Ammon's horn (tissue), 1 donor: ENCODE measurements at regions not wholly inside any gene's neighbourhood (a gene's known extent, or its start where the extent isn't known, plus 50 kb on each side); places are given as distances from the start of the nearest gene placed in this dataset.

Source experiments
- DNase-seq: peaks from one replicate; pipeline ENCODE4 v3.0.0-alpha.2; 2016; ENCODE audit warnings: low spot score

DNA sequence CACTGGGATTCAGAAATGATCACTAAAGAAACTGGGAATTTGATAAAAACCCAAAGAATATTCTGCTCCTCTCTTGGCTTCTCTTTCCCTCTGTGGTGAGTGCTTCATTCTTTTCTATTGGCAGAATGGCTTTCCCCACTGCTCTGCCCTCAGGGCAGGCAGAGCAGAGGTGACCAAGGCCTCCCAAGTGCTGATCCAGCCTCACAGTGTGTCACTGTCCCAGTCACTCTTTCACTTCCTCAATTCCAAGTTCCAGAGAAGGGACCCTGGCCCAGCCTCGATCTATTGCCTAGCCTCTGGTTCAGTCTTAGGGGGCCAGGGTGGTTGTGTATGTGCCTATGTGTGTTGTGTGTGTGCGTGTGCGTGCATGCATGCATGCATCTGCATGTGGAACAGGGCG is 180.6 kb upstream of the TMTC4 start:
- no peak for DNase-seq

DNA sequence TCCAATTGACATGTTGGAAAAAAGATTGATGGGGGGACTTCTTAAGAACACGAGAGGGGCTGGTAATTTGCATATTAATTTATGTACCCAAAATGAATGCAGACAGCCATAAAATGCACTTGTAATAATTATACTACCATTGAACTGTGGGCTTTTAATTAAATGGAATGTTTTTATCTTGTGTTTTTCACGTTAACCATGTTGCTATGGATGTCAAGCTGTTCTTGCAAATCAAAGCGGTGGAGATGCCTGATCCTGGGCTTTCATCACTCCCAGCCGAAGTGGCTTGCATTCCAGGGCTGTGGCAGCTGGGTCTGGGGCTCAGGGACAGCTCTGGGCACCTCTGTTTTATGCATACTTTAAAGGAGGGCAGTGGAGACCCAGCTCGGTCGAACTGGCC is 179.4 kb upstream of the TMTC4 start:
- DNase-seq, result peak; percentile 27

DNA sequence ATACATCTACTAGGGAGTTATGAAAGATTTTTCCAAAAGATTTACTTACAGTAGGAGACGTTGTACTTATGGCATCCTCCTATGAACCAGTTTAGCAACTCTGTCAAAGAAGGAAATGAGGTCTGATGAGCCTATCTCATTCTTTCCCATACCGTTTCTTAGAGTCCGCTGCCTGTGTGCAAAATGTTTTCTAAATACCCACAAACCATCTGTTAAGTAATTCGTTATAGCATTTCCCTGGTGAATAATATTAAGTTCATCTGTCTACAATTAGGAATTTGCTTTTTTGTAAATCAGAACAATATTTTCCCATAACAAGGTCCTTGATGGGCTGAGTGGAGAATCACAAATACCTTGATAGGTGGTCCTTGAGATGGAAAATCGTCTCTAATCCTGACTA is 178.8 kb upstream of the TMTC4 start:
- DNase-seq, result no peak

DNA sequence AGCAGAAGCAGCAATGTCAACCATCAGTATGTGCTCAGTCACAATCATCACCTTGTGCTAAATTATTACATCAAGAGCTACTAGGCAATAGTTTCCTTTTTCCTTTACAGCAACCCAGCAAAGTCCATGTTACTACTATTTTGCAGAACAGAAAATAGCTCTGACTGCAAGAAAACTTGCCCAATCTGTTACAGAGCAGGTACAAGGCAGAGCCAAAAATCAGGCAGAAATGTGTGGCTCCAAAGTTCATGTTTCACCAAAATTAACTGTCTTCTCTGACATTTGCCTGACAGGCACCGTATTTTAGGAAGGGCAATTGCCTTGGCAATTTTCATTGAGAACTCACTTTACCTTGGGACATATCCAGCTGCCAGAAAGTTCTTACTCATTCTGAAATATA is 177.6 kb upstream of the TMTC4 start:
- DNase-seq, result no peak

DNA sequence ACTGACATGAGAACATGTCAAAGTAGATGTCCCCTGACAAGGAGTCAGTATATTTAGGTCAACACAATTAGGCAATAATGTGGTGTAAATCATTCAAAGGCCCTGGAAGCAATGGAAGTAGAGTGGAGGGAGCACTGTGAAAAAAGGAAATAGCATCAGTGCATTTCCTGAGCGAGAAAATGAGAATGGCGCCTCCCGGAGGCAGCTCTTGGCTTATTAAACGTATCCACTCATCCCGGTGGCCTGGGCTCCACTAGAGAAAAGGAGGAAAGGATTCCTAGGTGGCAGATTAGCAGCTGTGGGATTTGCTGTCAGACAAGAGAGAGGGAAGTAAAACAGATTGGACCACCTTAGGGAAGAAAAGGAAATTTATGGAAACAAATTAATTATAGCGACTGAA is 173.7 kb upstream of the TMTC4 start:
- DNase-seq, result no peak

DNA sequence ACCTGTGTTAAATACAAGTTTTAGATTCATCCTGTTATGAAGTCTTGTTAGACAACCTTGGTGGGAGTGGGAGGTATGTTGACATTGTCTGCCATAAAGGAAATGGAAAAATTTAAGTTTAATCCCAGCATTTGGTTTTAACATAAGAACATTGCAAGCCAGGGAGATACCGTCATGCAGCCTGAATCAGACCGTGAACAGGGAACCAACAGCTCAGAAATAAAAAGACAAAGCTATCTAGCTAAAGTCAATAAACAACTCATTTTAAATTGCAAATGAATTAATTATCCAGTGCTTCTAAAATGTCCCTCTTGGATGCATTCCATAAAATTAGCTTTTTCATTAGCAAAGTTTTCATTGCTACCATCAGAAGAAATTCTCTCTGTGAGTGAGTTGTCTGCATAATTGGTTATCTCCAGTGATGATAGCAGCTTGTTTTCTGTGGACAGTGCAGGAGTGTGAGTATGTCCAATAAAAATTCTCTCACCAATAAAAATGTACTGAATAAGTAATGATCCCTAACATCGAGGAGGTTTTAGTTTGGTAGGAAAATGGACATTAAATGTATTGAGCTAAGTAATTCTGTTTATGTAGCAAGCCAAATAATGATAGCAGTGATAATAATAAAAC is 170.6 kb upstream of the TMTC4 start:
- no peak for DNase-seq

DNA sequence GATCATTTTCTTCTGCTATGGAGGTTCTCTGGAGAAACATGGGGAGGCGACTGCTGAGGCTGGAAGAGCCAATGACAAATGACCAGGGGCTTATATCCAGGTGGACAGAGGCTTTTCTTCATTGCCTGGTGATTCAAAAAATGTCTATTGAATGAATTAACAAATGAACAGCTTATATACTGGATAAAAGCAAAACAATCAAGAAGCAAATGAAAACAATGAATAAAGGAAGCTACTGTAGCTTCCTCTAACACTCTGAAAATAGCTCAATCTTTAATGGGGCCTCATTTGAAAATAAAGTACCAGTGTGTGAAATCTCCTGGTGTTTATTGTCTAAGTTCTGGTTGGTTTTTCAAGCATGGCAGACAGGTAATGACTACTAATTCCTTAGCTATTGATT is 167.5 kb upstream of the TMTC4 start:
- no peak for DNase-seq

DNA sequence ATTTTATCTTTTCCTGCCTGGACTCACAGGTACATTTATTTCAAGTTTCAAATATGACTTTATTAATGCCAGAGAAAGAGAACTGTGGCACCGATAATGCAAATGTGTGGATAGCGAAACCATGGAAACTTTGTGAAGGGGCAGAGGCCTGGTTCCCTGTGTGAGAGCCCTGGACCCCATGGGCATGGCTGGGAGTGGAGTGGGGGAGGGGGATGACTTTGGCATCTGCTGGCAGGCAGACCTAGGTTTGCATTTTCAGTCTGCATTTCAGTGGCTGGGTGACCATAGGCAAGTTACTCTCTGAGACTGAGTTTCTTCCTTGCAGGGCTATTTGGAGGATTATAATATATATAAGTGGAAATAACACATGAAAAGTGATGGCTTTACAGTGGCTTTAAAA is 163.8 kb upstream of the TMTC4 start:
- DNase-seq, result no peak

DNA sequence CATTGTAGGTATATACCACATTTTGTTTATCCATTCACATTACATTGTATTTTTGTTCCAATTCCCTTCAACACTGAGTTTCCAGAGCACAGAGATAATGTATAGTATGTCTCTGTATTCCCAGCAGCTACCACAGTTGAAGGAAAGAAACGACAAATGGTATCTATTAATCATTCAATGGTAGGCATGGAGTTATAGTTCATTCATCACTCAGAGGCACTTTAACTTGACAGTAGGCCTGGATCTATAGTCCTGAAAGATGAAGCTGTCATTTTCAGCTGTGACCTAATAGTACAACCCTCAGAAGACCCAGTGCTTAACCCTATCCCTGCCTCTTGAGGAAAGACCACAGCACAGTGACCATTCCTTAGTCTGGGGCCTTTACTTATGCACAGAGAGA is 163.0 kb upstream of the TMTC4 start:
- DNase-seq, result no peak

DNA sequence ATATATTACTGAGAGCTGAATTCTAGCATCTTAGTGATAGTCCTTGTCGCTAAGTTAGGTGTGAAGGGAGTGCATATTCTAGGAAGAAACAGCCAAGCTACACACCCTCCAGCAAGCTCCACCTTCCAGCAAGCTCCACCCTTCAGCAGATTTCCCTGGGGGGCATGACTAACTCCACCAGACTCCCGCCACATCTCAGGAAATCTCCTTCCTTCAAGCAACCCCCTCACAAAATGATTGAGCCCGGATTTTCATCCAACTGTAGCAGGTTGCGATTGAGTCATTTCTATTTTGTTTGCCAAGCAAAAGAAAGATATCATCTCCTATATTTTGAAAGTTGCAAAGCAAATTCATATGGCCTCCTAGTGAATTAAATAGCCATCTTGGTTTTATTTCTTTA is 162.1 kb upstream of the TMTC4 start:
- peak; percentile 14 for DNase-seq

DNA sequence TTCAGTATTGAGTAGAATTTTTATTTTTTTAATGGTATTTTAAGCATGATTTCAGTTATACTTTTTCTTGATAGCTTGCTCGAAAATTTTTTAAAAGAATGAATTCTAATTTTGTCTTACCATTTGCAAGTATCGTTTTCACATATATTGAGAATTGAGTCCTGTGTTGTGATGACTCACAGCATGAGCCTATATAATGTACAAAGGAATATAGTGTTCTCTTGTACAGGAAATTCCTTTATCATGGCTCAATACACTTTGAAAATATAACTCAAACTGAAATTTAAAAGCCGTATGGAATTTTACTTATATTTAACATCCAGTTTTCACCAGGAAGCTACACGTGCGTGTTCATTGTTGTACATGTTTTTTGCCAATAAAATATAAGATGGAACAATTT is 161.1 kb upstream of the TMTC4 start:
- DNase-seq, result no peak

DNA sequence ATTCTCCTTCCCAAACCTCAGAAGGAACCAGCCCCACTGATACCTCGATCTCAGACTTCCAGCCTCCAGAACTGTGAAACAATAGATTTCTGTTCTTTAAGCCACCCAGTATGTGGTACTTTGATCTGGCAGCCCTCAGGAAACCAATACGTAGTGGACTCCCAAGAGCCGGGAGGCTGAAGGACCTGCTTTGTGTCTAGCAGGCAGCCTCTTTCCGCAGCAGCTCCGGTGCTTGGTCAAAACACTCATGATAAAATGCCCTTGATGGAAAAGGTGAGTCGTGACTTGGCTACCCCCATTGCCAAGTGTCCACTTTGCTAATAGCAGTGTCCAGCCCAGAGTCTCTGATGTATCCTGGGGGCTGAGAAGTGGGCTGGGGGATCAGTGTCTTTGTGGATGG is 158.8 kb upstream of the TMTC4 start:
- no peak for DNase-seq

DNA sequence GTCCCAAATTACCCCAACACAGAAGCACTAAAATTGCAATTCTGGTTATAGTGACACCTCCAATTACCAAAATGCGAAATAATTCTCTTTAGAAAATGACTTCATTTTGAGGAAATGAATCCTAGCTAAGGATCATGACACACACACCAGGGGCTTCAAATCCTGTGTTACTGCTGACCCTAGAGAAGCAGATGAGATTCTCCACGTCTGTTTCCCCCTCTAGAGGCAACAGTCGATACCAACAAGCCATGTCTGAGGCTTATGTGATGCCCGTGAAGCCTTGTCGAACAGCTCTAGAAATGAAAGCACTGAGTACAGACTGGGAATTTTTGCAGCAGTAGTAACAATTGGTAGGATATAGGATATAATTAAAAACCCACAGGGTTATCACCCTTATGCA is 153.6 kb upstream of the TMTC4 start:
- peak; percentile 37 for DNase-seq

DNA sequence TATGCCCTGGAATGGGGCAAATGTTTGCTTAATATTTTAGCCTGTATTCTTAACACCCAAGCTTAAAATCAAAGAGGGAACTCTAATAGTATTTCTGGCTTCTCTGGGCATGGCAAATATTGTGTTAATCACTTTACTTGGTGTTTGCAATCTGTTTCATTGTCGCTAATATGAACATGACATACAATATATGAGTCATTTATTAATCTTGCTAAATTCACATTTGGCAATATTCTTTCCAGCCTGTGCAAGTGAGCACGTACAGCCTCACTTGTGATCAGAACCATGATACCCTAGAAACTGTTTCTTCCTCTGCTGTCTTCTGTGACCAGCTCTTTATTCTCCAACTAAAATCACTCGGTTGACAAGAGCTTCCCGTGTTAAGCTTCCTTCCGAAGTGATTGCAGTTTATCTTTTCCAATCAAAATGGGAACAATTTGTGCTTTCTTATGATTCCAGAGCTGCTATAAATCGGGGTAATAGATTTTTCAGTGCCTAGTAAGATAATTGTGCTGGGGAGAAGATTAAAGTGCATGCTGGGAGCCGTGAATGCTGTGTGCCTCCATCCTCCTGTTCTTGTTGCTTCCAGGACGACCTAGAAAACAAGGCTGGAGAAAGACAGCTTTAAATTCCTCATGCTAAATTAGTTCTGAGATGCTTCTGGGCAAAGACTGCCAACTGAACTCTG is 153.0 kb upstream of the TMTC4 start:
- DNase-seq, result peak; percentile 26

DNA sequence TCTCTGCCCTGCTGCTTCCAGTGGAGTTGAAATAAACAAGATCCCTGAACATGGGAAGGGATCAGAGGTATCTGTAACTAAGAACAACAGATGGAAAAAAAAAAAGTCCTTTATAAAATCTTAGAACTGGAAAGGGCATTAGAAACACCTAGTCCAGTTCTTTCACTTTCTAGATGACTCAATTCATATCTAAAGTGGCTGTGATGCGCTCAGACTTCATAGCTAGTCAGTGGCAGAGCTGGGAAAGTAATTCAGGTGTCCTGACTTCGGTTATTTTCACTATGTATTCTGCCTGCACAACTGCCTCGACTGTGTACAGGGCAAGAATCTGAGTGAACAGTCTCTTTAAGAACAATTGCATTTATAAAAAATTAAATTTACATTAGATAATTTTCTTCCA is 151.8 kb upstream of the TMTC4 start:
- DNase-seq, result no peak

DNA sequence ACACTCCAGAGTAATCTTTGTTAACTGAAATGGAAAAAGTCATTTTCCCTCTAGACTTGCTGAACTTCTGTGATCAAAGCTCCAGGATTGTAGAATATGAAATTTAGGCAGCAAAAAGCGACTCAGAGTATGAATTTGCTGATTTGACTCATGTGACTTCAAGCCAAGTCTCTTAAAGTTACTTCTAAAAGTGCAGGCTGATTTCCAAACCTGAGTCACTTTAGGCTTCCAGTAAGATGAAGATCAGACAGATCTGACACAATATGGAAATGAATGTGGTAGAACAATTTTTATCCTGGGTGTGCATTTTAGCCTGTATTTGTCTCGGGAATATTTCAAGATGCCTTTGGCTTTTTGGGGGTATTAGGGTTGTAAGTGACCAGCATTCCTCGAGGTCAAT is 151.0 kb upstream of the TMTC4 start:
- DNase-seq, result no peak

DNA sequence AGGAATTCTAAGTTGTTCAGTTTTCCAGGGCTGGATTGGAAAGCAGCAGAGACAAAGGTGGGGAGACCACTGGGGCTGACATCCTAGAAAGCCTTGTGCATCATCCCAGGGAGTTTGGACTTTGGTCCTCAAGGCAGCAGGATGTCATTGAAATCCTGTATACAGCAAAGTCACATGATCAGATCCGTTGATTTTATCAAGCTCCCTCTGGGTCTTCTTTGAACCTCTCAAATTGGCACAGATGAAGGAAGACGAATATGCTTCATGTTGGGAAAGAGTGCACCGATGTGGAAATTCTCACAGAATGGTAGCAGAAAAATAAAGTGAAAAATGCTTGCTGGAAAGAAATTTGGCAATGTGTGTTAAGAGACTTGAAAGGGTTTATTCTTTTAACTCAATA is 149.8 kb upstream of the TMTC4 start:
- DNase-seq, result no peak

DNA sequence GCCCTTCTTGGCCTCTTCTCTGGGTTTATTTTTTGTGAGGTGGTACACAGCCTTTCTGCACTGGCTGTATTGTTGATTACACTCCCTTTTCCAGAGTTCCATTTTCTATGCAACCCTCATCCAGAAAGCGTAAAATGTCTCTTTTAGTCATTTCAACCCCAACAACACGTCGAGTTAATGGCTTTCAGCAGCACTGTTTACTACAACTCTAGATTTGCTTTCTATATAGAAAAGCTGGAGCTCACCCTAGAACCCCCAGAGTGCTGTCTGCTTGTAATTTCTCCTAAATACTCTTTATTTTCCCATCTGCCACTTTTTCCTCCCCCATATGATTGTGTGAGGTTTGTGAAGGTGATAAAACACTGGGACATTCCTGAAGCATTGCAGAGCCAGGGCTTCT is 148.9 kb upstream of the TMTC4 start:
- no peak for DNase-seq

DNA sequence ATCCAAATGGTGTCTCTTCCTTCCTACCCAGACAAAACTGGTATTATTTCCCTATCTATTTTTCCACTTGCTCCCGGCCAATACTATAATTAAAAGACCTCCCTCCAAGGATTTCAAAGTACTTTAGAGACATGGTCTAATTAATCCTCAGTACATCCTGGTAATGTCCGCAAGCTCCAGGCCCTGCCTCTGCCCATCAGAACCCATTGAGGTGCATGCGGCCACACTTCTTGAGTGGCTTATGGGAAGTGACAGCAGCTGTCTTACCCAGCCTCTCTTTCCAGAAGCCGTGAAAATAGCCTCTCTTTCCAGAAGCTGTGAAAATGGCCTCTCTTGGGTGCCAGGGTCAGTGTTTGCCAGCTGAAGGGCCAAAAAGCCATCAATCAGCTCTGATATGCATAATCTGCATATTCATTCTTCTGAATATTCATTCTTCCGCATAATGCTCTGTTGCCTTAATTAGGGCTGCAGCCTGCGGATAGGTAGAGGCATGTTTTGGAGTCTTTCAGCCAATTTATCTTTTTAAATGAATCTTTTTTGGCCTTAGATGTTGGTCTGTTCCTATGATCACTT is 148.4 kb upstream of the TMTC4 start:
- DNase-seq, result no peak

DNA sequence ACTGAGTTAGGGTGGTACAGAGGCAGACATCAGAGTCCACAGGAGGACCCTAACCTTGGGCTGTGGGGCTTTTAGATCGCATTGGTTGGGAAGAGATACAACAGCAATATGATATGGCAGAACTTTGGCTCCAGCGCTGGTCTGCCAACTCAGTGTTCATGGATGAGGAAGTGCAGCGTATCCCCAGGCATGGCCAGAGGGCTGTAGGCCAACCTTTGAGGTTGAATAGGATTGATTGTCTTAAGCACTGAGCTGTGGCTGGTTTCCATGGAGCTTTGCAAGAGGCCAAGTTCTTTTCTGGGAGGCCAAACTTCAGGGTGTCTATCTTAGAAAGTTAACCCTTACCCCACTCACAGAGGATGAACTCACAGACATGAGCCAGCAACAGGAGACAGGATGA is 144.1 kb upstream of the TMTC4 start:
- DNase-seq, result peak; percentile 74

DNA sequence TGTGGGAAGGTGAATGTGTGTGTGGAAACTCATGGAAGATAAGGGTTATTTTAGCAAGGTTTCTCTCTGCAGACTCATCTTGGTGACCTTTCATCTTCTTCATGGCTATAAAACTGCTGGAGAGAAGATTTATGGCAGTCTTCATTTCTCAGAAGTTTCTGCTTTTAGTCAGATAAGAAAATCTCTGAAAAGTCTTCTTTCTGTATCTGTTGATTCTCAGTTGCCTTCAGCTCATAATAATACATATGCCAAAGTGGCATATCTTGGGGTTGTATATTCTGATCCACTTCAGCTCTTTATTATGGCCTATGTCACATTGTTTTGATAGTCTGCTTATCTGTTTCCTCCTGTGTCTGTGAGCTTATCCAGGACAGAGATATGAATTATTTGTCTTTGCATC is 143.3 kb upstream of the TMTC4 start:
- DNase-seq, result no peak

DNA sequence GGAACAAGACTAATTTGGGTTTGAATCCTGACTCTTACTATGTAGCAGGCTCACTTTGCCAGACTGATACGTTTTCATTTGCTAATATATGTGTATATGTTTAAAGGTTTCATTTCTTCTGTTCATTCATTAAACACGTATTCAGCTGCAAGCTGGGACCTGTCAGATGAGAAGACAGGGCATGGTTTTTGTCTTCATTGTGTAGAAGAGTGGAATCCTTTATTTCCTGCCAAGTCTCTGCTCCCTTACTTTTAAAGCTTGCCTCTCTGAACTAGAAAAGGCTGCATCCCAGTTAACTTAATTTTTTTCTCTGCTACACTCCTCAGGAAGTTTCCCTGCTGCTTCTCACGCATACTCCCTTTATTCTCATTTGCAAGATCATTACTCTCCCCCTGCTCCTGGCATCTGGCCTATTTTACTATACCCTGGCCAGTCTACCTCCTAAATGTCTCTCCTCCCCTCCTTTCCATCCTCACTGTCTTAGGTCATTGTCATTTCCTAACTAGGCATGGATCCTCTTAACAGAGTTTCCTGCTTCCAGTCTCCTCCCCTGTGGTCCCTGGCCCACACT is 141.0 kb upstream of the TMTC4 start:
- no peak for DNase-seq

DNA sequence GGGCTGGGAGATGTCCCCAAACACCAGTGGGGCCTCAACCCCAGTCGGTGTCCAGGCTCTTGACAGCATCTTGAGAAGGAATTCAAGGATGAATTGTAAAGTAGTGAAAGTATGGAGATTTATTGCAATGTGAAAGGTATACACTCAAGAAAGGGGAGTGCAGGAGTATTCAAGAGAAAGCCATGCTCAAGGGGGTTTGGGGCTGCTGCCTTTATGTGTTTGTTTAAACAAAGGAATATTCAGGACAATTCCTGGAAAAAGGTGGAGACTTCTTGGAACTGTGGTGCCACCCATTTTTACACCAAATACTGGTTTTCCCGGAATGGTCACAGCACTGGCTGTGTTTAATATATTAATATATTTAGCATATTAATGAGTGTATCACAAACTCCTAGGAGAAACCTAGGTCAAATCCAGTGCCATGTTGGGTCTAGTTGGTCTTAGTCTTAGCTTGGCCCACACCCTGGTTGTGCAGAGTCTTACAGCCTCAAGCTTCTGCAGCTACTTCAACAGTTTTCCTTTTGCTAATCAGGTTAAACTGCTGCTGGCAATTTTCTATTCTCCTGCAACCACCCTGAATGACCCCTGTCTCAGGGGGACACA is 138.5 kb upstream of the TMTC4 start:
- no peak for DNase-seq
